ENCODE measurements at regions not wholly inside any gene's neighbourhood (a gene's known extent, or its start where the extent isn't known, plus 50 kb on each side); places are given as distances from the start of the nearest gene placed in this dataset.

GRCh38 chr4:155565330-155565729 is 101.3 kb upstream of the GUCY1A1 start:
- Histone ChIP-seq H3K27ac (ENCODE audit: low read depth, low read length, poor library complexity, severe bottlenecking) (no peak overlapping the region), H3K27me3 (replicated peaks; ENCODE audit: insufficient read depth, low read depth, low read length, poor library complexity) (no peaks in the 10 kb centered on the region), H3K9me3 (ENCODE audit: low read depth, low read length, poor library complexity, severe bottlenecking) (no peaks in the 10 kb centered on the region), H3K4me1 (ENCODE audit: insufficient read depth, low read length, poor library complexity, severe bottlenecking) (no peaks in the 10 kb centered on the region), H3K4me3 (ENCODE audit: low read depth, low read length, poor library complexity, severe bottlenecking) (no peak overlapping the region), H3K36me3 (ENCODE audit: insufficient read depth, low read length, poor library complexity, severe bottlenecking) (no peaks in the 10 kb centered on the region)
- ChIA-PET CTCF (no interaction called here), POLR2A (ENCODE audit: low non-redundant PET) (no interaction called here)
- BruUV-seq (replicated peaks): no TSS peak
- no peak for DNase-seq (ENCODE audit: low spot score)
- TF ChIP-seq CTCF (conservative IDR thresholded peaks at IDR 0.05; ENCODE audit: low read depth, low read length) (no peak), EZH2 (IDR thresholded peaks at IDR 0.05; ENCODE audit: borderline replicate concordance, low read depth, low read length, poor library complexity, severe bottlenecking) (no peak)
- intact Hi-C loops (cut with micrococcal nuclease; ENCODE audit: unreplicated experiment): no loop called here

- ChIA-PET POLR2A (ENCODE audit: low non-redundant PET) (no interaction called here), CTCF (no interaction called here)
- Histone ChIP-seq H3K27ac (ENCODE audit: low read depth, low read length, poor library complexity, severe bottlenecking) (no peak overlapping the region), H3K27me3 (replicated peaks; ENCODE audit: insufficient read depth, low read depth, low read length, poor library complexity) (no peaks in the 10 kb centered on the region), H3K36me3 (ENCODE audit: insufficient read depth, low read length, poor library complexity, severe bottlenecking) (no peaks in the 10 kb centered on the region), H3K9me3 (ENCODE audit: low read depth, low read length, poor library complexity, severe bottlenecking) (no peaks in the 10 kb centered on the region), H3K4me3 (ENCODE audit: low read depth, low read length, poor library complexity, severe bottlenecking) (no peak overlapping the region), H3K4me1 (ENCODE audit: insufficient read depth, low read length, poor library complexity, severe bottlenecking) (no peaks in the 10 kb centered on the region)
- intact Hi-C loops (cut with micrococcal nuclease; ENCODE audit: unreplicated experiment): no loop called here
- no peak for TF ChIP-seq CTCF (conservative IDR thresholded peaks at IDR 0.05; ENCODE audit: low read depth, low read length)
- no peak for TF ChIP-seq EZH2 (IDR thresholded peaks at IDR 0.05; ENCODE audit: borderline replicate concordance, low read depth, low read length, poor library complexity, severe bottlenecking)
- DNase-seq (ENCODE audit: low spot score): no peak
- BruUV-seq (replicated peaks): no TSS peak
These were observed 101.8 kb upstream of the GUCY1A1 start for GRCh38 chr4:155564880-155565279.

- Histone ChIP-seq H3K4me1 (ENCODE audit: insufficient read depth, low read length, poor library complexity, severe bottlenecking) (no peaks in the 10 kb centered on the region), H3K4me3 (ENCODE audit: low read depth, low read length, poor library complexity, severe bottlenecking) (no peak overlapping the region), H3K27ac (ENCODE audit: low read depth, low read length, poor library complexity, severe bottlenecking) (no peak overlapping the region), H3K9me3 (ENCODE audit: low read depth, low read length, poor library complexity, severe bottlenecking) (no peaks in the 10 kb centered on the region), H3K36me3 (ENCODE audit: insufficient read depth, low read length, poor library complexity, severe bottlenecking) (no peaks in the 10 kb centered on the region), H3K27me3 (replicated peaks; ENCODE audit: insufficient read depth, low read depth, low read length, poor library complexity) (no peaks in the 10 kb centered on the region)
- no TSS peak for BruUV-seq (replicated peaks)
- no peak for DNase-seq (ENCODE audit: low spot score)
- POLR2A ChIA-PET (ENCODE audit: low non-redundant PET): no interaction called here
- CTCF ChIA-PET: no interaction called here
- TF ChIP-seq CTCF (conservative IDR thresholded peaks at IDR 0.05; ENCODE audit: low read depth, low read length) (no peak), EZH2 (IDR thresholded peaks at IDR 0.05; ENCODE audit: borderline replicate concordance, low read depth, low read length, poor library complexity, severe bottlenecking) (no peak)
- intact Hi-C loops (cut with micrococcal nuclease; ENCODE audit: unreplicated experiment): no loop called here
These were observed 102.6 kb upstream of the GUCY1A1 start for GRCh38 chr4:155564086-155564485.
